ENCODE measurements at regions not wholly inside any gene's neighbourhood (a gene's known extent, or its start where the extent isn't known, plus 50 kb on each side); places are given as distances from the start of the nearest gene placed in this dataset.

DNA sequence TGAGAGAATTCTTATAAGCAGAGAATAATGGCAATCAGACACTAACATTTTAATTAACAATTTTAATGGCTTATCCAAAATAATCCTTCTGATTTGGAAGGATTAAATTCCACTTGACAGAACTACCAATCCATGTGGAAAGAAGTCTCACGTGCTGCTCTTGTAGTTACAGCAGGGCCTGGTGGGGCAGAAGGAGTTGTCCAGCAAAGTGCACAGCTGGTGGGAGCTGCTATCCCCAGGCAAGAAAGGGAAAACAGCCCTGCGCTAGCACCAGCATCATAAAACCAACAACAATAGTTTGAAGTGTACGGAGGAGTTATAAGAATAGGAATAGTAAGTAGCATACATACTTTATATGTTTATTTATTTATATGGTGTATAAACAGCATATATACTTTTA lies 127.4 kb upstream of the TRIM2 start:
- ATAC-seq, result no peak
- Histone ChIP-seq H3K36me3 (ENCODE audit: control insufficient read depth, insufficient read depth, low read length) (no peaks in the 10 kb centered on the region), H3K4me1 (ENCODE audit: control insufficient read depth, insufficient read depth, low read length) (no peaks in the 10 kb centered on the region), H3K9me3 (ENCODE audit: control insufficient read depth, insufficient read depth, low read depth, low read length) (no peaks in the 10 kb centered on the region), H3K27ac (ENCODE audit: low read length) (no peak overlapping the region), H3K4me3 (ENCODE audit: low read depth in 2 of 2, low read length in 2 of 2) (no peak overlapping the region), H3K27me3 (ENCODE audit: control insufficient read depth, insufficient read depth, low read length) (no peaks in the 10 kb centered on the region)
- BruUV-seq (replicated peaks), result no TSS peak
- POLR2A ChIA-PET, result no interaction called here
- CTCF ChIA-PET, result no interaction called here
- in situ Hi-C loops (cut with HindIII; ENCODE audit: low pct_unique_long_range_greater_than_20kb, low sequenced_read_pairs), result no loop called here
- intact Hi-C loops (cut with micrococcal nuclease; ENCODE audit: unreplicated experiment), result no loop called here
- no peak for DNase-seq (ENCODE audit: low read depth, low spot score)
- TF ChIP-seq SIN3A (IDR thresholded peaks at IDR 0.05; ENCODE audit: borderline replicate concordance, insufficient read depth, low read depth, low read length) (no peak), TCF7L2 (IDR thresholded peaks at IDR 0.05; ENCODE audit: low read depth, low read length) (no peak), CTCF (IDR thresholded peaks at IDR 0.05) (no peak), POLR2AphosphoS5 (IDR thresholded peaks at IDR 0.05; ENCODE audit: low read depth, low read length) (no peak)
- TF ChIP-seq, protein P1, sequence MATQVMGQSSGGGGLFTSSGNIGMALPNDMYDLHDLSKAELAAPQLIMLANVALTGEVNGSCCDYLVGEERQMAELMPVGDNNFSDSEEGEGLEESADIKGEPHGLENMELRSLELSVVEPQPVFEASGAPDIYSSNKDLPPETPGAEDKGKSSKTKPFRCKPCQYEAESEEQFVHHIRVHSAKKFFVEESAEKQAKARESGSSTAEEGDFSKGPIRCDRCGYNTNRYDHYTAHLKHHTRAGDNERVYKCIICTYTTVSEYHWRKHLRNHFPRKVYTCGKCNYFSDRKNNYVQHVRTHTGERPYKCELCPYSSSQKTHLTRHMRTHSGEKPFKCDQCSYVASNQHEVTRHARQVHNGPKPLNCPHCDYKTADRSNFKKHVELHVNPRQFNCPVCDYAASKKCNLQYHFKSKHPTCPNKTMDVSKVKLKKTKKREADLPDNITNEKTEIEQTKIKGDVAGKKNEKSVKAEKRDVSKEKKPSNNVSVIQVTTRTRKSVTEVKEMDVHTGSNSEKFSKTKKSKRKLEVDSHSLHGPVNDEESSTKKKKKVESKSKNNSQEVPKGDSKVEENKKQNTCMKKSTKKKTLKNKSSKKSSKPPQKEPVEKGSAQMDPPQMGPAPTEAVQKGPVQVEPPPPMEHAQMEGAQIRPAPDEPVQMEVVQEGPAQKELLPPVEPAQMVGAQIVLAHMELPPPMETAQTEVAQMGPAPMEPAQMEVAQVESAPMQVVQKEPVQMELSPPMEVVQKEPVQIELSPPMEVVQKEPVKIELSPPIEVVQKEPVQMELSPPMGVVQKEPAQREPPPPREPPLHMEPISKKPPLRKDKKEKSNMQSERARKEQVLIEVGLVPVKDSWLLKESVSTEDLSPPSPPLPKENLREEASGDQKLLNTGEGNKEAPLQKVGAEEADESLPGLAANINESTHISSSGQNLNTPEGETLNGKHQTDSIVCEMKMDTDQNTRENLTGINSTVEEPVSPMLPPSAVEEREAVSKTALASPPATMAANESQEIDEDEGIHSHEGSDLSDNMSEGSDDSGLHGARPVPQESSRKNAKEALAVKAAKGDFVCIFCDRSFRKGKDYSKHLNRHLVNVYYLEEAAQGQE (IDR thresholded peaks at IDR 0.05; ENCODE audit: insufficient read depth in 1 of 2, low read depth in 2 of 2, low read length in 1 of 2), result no peak

DNA sequence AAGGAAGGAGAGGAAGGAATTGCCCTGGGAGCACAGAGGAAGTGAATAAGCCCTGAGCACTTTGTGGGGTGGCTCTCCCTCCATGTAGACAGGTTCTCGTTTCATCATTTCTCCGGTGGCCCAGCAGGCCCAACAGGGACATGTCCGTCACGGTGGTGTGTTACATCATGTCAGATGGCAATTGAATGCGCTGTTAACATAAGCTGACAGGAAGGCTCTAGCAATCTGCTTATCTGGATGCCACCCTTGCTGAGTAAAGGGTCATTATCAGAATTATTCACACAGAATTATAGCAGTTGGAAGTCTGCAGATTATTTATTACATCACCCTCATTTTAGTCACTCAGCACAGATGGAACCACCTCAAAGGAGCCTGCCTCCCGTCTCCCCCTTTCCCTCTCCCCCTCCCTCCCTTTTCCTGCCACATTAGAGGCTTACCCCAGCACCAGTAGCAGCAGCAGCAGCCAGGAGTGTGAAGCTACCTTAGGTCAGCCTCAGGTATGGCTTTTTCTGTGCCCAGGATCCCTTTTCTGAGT lies 124.3 kb upstream of the TRIM2 start:
- 0 out of 2 replicates have a peak, but pooled peaks cover 3% of the 10 kb centered on the region for H3K4me1 ChIP-seq (ENCODE audit: control insufficient read depth, insufficient read depth, low read length)
- no peak overlapping the region for H3K4me3 ChIP-seq (ENCODE audit: low read depth in 2 of 2, low read length in 2 of 2)
- no peaks in the 10 kb centered on the region for H3K9me3 ChIP-seq (ENCODE audit: control insufficient read depth, insufficient read depth, low read depth, low read length)
- H3K27ac ChIP-seq (ENCODE audit: low read length), result no peak overlapping the region
- intact Hi-C loops (cut with micrococcal nuclease; ENCODE audit: unreplicated experiment) (no loop called here), in situ Hi-C loops (cut with HindIII; ENCODE audit: low pct_unique_long_range_greater_than_20kb, low sequenced_read_pairs) (no loop called here)
- no TSS peak for BruUV-seq (replicated peaks)
- TF ChIP-seq, protein P1 (IDR thresholded peaks at IDR 0.05; ENCODE audit: insufficient read depth in 1 of 2, low read depth in 2 of 2, low read length in 1 of 2), result no peak
- no peak for TF ChIP-seq POLR2AphosphoS5 (IDR thresholded peaks at IDR 0.05; ENCODE audit: low read depth, low read length)
- no peak for TF ChIP-seq SIN3A (IDR thresholded peaks at IDR 0.05; ENCODE audit: borderline replicate concordance, insufficient read depth, low read depth, low read length)
- no peak for TF ChIP-seq TCF7L2 (IDR thresholded peaks at IDR 0.05; ENCODE audit: low read depth, low read length)
- TF ChIP-seq CTCF (IDR thresholded peaks at IDR 0.05), result no peak
- ChIA-PET CTCF (no interaction called here), POLR2A (no interaction called here)
- H3K27me3 ChIP-seq (ENCODE audit: control insufficient read depth, insufficient read depth, low read length), result no peaks in the 10 kb centered on the region
- H3K36me3 ChIP-seq (ENCODE audit: control insufficient read depth, insufficient read depth, low read length), result no peaks in the 10 kb centered on the region
- no peak for DNase-seq (ENCODE audit: low read depth, low spot score)
- no peak for ATAC-seq

All from Panc1 (cell line).